NCI-H524 (cell line): ENCODE measurements at regions not wholly inside any gene's neighbourhood (a gene's known extent, or its start where the extent isn't known, plus 50 kb on each side); places are given as distances from the start of the nearest gene placed in this dataset.

Experiments
- DNase-seq, 2 experiments: peaks; one replicate each; lab custom pipeline; 2025; lab: John Stamatoyannopoulos, UW

DNA sequence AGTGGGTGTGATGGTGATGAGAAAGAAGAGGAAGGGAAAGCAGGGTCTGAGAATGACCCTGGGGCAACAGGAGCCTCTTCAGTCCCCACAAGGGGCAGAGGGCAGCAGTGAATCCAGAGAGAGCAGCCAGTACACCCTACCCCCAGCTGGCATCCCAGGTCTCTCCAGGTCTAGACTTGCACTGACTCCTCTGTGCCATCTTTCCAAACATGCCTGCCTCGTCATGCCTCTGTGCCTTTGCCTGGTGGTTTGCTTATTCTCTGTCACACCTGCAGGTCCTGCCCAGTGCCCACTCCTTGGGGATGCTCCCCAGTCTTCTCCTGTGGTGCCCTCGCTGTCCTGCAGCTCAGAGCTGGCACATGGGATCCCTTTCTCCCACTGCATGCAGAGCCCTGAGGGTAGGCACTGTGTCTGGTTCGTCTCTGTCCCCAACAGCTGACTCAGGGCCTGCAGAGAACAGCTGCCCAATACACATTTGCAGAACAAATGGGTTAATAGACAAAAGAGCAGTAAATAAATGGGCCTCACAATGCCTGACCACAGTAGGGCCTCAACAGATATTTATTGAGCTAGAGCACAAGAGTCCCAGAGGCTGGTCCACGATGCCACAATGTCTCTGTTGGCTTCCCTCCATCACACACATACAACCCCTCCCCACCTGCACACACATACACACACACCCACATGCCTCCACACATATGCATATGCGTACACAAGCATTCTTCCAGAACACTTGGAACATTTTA lies 89.8 kb downstream of the HS1BP3 start:
- DNase-seq = no peak

DNA sequence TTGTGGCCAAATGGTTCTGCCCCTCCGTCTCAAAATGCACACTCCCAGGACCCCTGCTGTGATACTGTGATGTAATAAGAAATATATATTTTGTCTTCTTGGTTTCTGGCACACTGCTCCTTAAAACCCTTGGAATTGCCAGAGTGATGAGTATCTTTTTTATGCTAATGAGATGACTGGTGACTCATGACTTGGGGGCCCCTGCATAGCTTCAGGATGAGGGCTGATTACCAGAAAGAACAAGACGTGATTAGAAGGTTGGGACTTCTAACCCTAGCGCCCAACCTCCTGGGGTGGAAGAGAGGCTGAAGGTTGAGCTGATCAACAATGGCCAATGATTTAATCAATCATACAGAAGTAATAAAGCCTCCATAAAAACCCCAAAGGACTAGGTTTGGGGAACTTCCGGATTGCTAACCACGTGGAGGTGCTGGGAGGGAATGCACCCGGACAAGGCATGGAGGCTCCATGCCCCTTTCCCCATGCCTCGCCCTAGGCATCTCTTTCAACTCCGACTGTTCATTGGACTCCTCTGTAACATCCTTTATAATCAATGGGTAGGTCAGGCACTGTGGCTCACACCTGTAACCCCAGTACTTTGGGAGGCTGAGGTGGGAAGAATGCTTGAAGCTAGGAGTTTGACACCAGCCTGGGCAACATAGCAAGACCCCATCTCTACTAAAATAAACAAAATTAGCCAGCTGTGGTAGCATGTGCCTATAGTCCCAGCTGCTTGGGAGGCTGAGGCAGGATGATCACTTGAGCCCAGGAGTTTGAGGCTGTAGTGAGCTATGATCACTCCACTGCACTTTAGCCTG lies 89.1 kb downstream of the HS1BP3 start:
- DNase-seq = no peak

DNA sequence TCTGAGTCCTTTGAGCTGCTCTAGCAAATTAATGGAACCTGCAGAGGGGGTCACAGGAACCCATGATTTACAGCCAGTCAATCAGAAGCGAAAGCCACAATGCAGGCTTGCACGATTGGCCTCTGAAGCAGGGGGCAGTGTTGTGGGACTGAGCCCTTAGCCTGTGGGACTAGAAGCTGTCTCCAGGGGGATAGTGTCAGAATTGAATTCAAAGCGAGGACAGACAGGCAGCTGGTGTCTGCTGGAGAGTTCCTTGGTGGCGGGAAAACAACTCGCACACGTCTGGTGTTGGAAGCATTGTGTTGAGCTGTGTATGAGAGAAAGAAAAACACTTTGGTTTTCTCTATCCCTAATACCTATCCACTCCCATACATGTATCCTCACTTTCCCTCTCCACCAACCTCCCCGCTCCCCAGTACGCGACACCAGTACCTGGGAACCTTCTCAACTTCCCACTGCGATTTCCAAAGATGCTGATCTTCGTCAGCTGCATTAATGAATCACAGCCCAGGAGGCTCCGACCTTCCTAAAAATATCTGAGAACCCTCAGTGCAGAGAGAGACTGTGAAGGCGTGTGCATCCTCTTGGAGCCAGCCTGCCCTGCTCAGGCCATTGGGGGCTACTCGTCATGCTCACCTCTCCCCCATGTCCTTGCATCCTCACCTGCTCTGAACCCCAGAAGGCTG lies 88.2 kb downstream of the HS1BP3 start:
- DNase-seq = peak; percentile 25 to 68

DNA sequence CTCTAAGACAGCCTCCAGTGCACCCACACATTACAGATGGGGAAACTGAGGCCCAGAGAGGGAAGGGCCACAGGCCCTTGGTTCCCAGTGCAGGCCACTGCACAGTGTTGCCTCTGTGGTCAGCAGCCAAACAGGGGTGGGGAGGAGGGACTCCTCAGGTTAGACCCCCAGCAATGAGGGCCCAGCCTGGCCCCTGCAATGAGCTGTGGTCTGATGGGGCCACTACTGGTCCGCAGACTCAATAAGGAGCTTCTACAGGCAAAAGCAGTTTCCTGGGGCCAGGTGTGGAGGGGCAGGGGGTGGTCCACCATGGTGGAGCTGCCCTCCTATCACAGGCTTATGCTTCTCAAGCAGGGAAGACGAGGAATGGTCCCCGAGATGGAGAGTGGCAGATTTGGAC lies 87.6 kb downstream of the HS1BP3 start:
- no peak for DNase-seq

DNA sequence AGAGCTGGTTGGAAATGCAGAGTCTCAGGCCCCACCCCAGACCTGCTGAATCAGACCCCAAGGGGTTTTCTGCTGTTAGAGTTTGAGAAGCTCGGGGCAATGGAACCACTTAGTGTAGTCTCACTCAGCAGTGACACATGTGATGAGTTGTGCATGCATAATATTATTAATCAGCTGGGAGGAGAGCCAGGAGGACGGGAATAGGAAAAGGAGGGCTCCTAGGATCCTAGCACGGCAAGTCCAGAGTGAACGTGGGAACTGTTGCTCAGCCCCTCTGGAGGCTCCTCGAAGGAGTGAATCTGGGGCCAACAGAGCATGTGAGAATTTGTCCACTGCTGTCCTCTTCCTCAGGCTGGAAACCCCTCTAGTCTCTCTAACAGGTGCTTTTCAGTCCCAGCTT lies 87.1 kb downstream of the HS1BP3 start:
- DNase-seq = no peak

DNA sequence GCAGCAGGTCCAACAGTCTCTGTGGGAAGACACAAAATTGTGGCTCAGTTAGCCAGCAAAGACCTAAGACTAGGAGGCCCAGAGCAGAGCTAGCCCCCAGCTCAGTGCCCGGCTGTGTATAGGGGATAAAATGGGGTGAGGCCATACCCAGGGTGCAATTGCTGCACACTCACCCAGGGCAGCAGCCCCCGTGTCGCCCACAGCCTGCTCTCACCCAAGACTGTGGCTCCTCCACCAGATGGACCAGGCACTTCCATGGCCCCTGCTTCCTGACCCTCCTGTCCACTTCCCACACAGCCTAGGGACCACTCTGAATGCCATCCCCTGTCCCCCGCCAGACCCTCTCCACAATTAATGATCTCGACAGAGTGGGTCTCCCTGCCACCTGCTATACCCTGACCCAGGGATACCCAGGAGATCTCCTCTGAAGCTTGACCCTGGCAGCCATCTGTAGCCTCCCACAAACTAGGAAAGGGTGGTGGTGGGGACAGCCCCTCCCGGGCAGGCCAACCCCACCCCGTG lies 85.7 kb downstream of the HS1BP3 start:
- no peak for DNase-seq

DNA sequence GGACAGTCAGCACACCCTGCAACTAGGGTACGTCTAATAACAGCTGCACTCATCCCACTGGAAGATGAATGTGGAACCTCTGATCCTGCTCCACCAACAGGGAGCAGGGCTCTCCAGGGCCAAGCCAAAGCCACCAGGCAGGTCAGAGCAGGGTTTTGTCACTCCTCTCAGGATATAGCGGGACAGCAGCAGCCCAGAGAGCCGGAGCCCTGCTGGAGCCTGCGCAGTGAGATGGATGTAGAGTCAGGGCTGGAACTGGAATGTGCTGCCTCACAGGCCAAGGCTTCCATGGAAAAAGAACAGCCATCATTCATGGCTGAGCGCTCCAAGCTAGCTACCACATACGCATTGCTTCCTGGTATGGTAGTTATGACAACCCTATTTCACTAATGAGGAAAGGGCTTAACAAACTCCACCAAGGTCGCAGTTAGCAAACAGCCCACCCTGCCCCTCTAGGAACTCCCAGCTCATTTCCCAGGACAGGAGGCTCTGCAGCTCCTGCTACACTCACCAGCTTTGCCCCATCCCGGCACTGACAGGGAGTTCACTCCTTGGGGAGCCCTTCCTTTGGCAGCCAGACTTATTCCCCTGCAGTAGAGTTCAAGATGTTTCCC lies 85.2 kb downstream of the HS1BP3 start:
- DNase-seq = no peak

DNA sequence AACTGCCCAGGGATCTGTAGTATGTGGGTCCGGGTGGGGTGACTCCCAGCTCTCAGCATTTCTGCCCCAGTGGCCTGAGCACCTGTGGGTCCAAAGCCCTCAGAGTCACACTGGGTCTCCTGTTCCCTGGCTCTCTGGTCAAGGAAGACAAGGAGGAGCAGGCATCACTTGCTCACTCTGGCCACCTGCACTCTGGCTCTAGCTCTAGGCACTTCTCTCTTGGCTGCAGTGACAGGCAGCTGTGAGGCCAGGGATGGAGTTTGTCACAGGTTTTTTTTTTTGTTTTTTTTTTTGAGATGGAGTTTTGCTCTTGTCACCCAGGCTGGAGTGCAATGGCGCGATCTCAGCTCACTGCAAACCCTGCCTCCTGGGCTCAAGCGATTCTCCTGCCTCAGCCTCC lies 84.6 kb downstream of the HS1BP3 start:
- DNase-seq = no peak

DNA sequence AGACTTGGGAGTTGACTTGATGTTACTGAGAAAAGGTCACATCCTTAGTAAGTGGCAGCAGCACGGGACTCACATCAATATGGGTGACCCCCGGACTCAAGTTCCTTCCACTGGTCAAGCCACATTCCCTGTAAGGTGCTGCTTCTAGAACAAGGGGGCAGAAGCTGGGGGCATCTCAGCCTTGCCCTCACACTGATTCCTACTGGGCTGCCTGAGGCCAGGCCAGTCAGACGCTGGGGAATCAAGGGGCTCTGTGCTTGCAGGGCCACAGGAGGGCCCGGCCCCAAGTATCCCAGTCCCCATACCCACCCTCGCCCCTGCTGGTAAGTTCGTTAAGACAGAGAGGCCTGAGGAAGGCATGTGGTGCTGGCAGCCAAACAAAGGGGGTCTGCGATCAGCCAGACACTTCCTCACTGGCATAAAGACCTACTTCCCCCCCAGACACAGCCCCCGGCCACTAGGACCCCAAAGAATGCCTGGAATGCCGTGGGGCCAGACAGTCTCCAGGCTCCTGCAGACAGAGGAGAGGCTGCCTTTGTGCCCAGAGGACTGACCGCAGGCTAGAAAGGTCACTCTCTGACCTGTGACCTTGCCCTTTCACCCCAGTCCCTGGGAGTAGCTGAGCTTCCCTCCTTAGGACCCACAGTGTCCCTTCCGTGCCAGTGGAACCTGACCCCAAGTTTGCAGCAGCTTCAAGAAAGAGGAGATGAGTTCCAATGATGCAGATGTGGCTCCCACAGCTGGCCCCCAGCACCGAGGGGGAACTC lies 83.6 kb downstream of the HS1BP3 start:
- no peak for DNase-seq
